ENCODE measurements at regions not wholly inside any gene's neighbourhood (a gene's known extent, or its start where the extent isn't known, plus 50 kb on each side); places are given as distances from the start of the nearest gene placed in this dataset.

- no peak for DNase-seq
Observed at GRCh38 chrX:78213331-78213730, 73.9 kb upstream of the TAF9B start.

GRCh38 chrX:78199851-78200250 lies 60.4 kb upstream of the TAF9B start:
- peak; percentile 58 for DNase-seq
